ENCODE measurements at regions not wholly inside any gene's neighbourhood (a gene's known extent, or its start where the extent isn't known, plus 50 kb on each side); places are given as distances from the start of the nearest gene placed in this dataset.

- no peak for TF ChIP-seq EZH2phosphoT487 (IDR thresholded peaks at IDR 0.05; ENCODE audit: borderline replicate concordance, low read depth, low read length)
- no peak for TF ChIP-seq CTCF (conservative IDR thresholded peaks at IDR 0.05; ENCODE audit: low read length)
- Histone ChIP-seq H3K4me1 (ENCODE audit: insufficient read depth, low read length, poor library complexity, severe bottlenecking) (no peaks in the 10 kb centered on the region), H3K9me2 (ENCODE audit: insufficient read depth, low read length) (no peaks in the 10 kb centered on the region), H2AFZ (ENCODE audit: low read length) (no peak overlapping the region), H3K79me2 (ENCODE audit: insufficient read depth, low read depth, low read length) (no peaks in the 10 kb centered on the region), H3K4me2 (ENCODE audit: low read length) (no peak overlapping the region), H3K27ac (ENCODE audit: low read depth, low read length, poor library complexity, severe bottlenecking) (no peak overlapping the region), H3K9me3 (ENCODE audit: low read length) (no peaks in the 10 kb centered on the region), H3K4me3 (ENCODE audit: low read depth, low read length, poor library complexity, severe bottlenecking) (no peak overlapping the region), H3K36me3 (ENCODE audit: insufficient read depth, low read length) (no peaks in the 10 kb centered on the region), H4K20me1 (ENCODE audit: insufficient read depth, low read length) (no peaks in the 10 kb centered on the region)
- POLR2A ChIA-PET: no interaction called here
- intact Hi-C loops (cut with micrococcal nuclease; ENCODE audit: unreplicated experiment): no loop called here
- no peak for DNase-seq (ENCODE audit: low spot score)
- BruUV-seq (replicated peaks): no TSS peak
- CTCF ChIA-PET (ENCODE audit: unreplicated experiment): no interaction called here
Measured at GRCh38 chr6:166719019-166719418, 92.0 kb upstream of the RPS6KA2 start.

DNA sequence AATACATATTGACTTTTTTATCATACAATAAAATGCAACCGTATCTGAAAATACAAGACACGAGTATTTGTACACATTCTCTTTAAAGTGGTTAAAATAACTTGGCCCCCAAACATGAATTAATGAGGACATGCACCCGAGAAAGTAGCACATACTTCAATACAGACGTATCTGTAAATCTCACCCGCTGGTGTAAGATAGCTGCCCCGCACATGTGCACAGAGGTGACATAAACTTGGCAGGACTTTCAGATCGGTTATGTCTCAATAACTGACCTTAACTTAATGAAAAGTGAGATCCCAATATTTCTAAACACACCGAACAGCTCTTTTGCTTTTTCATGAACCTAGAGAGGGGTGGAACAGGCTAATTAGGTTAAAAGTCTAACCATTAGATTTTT, 91.5 kb upstream of the RPS6KA2 start:
- CTCF ChIA-PET (ENCODE audit: unreplicated experiment): no interaction called here
- DNase-seq (ENCODE audit: low spot score): no peak
- no peak for TF ChIP-seq CTCF (conservative IDR thresholded peaks at IDR 0.05; ENCODE audit: low read length)
- TF ChIP-seq EZH2phosphoT487 (IDR thresholded peaks at IDR 0.05; ENCODE audit: borderline replicate concordance, low read depth, low read length): no peak
- POLR2A ChIA-PET: no interaction called here
- Histone ChIP-seq H3K4me1 (ENCODE audit: insufficient read depth, low read length, poor library complexity, severe bottlenecking) (no peaks in the 10 kb centered on the region), H4K20me1 (ENCODE audit: insufficient read depth, low read length) (no peaks in the 10 kb centered on the region), H3K4me3 (ENCODE audit: low read depth, low read length, poor library complexity, severe bottlenecking) (no peak overlapping the region), H3K36me3 (ENCODE audit: insufficient read depth, low read length) (no peaks in the 10 kb centered on the region), H3K79me2 (ENCODE audit: insufficient read depth, low read depth, low read length) (no peaks in the 10 kb centered on the region), H3K27ac (ENCODE audit: low read depth, low read length, poor library complexity, severe bottlenecking) (no peak overlapping the region), H3K4me2 (ENCODE audit: low read length) (no peak overlapping the region), H2AFZ (ENCODE audit: low read length) (no peak overlapping the region), H3K9me3 (ENCODE audit: low read length) (no peaks in the 10 kb centered on the region), H3K9me2 (ENCODE audit: insufficient read depth, low read length) (no peaks in the 10 kb centered on the region)
- no TSS peak for BruUV-seq (replicated peaks)
- intact Hi-C loops (cut with micrococcal nuclease; ENCODE audit: unreplicated experiment): no loop called here

DNA sequence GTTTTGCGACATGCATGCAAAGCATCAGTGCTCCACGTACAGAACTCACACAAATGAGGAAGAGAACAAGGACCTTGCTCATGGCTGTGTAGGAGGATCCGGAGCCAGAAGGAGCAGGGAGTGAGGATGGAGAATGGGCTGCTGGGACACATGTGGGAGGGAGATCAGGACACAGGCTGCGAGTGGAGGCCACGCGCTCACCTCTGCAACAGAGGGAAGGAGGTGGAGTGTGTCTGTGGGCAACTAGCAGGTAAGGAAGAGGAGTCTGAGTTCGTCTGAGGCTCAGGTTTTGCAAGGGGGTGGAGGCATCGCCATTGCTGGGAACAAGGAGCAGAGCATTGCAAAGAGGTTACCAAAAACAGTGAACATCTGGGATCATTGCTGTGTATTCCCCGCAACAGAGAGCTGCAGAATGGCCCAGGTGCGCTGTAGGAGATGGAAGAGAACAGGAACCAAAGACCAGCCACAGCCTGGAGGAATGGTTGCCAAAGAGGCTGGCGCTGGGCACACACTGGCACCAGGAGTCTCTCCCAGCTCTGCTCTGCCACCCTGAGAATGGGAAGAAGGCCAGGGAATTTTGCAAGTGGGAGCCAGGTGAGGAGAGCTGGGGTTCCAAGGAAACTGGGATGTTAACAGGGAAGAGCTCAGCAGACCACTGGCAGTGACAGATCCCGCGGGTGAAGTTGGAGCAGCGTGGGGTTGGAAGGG, 90.0 kb upstream of the RPS6KA2 start:
- Histone ChIP-seq H3K27ac (ENCODE audit: low read depth, low read length, poor library complexity, severe bottlenecking) (no peak overlapping the region), H4K20me1 (ENCODE audit: insufficient read depth, low read length) (no peaks in the 10 kb centered on the region), H3K9me2 (ENCODE audit: insufficient read depth, low read length) (no peaks in the 10 kb centered on the region), H3K36me3 (ENCODE audit: insufficient read depth, low read length) (no peaks in the 10 kb centered on the region), H3K9me3 (ENCODE audit: low read length) (no peaks in the 10 kb centered on the region), H2AFZ (ENCODE audit: low read length) (no peak overlapping the region), H3K4me3 (ENCODE audit: low read depth, low read length, poor library complexity, severe bottlenecking) (no peak overlapping the region), H3K4me2 (ENCODE audit: low read length) (no peak overlapping the region), H3K79me2 (ENCODE audit: insufficient read depth, low read depth, low read length) (no peaks in the 10 kb centered on the region), H3K4me1 (ENCODE audit: insufficient read depth, low read length, poor library complexity, severe bottlenecking) (no peaks in the 10 kb centered on the region)
- intact Hi-C loops (cut with micrococcal nuclease; ENCODE audit: unreplicated experiment): no loop called here
- POLR2A ChIA-PET: no interaction called here
- TF ChIP-seq EZH2phosphoT487 (IDR thresholded peaks at IDR 0.05; ENCODE audit: borderline replicate concordance, low read depth, low read length) (no peak), CTCF (conservative IDR thresholded peaks at IDR 0.05; ENCODE audit: low read length) (no peak)
- no peak for DNase-seq (ENCODE audit: low spot score)
- no TSS peak for BruUV-seq (replicated peaks)
- CTCF ChIA-PET (ENCODE audit: unreplicated experiment): no interaction called here
